Motor neuron (in vitro differentiated cells): ENCODE measurements at regions not wholly inside any gene's neighbourhood (a gene's known extent, or its start where the extent isn't known, plus 50 kb on each side); places are given as distances from the start of the nearest gene placed in this dataset.
"Not testable (repeated sequence)": the region's sequence is repeated elsewhere in the genome, so short reads cannot be mapped to it uniquely, and the experiment has no call there.

Experiments
- ATAC-seq, 8 experiments: fragments of 200-7000 bp; cut with Tn5 transposase; replicated peaks in 6 of 8; 2 replicates each; pipeline ENCODE4 v1.8.0; 2021; ENCODE audit warnings: mild to moderate bottlenecking in 8 of 8, moderate library complexity in 8 of 8
- H3K27ac ChIP-seq, 2 donors: fragments of 250-450 bp; sonication (Bioruptor Pico); 2 replicates each; pipeline ENCODE4 v1.9.0; 2021; ENCODE audit warnings: antibody characterized with exemption in 2 of 2, mild to moderate bottlenecking in 2 of 2, moderate library complexity in 1 of 2
- H3K4me1 ChIP-seq, 2 donors: fragments of 250-450 bp; sonication (Bioruptor Pico); replicated peaks in 1 of 2; 2 replicates each; pipeline ENCODE4 v1.6.1; 2021; ENCODE audit warnings: antibody characterized with exemption in 2 of 2, mild to moderate bottlenecking in 2 of 2, moderate library complexity in 1 of 2
- H3K4me3 ChIP-seq, 5 donors: fragments of 250-450 bp; sonication (Bioruptor Pico); 2 replicates each; pipeline ENCODE4 v1.9.0; 2021; ENCODE audit warnings: antibody characterized with exemption in 5 of 5, mild to moderate bottlenecking in 5 of 5, moderate library complexity in 4 of 5
- WGBS, 10 experiments: fragments of 450-650 bp; shearing (Covaris generic); methylation state at CpG; one replicate each; pipeline ENCODE4 v1.0.0; 2022; 5-methylcytosine and 5-hydroxymethylcytosine counted together
- in situ Hi-C, 9 experiments: fragments of 400-800 bp; cut with MboI; loops; one replicate each; pipeline ENCODE4 v1.15.0; 2021; ENCODE audit warnings: low sequenced_read_pairs in 9 of 9, low pct_unique_long_range_greater_than_20kb in 2 of 9; ENCODE audit not compliant: unreplicated experiment in 9 of 9

GRCh38 chr17:16877099-16877498, 94.8 kb downstream of the TNFRSF13B start:
- Histone ChIP-seq H3K4me3 (no peak overlapping the region), H3K27ac (no peak overlapping the region), H3K4me1 (no peaks in the 10 kb centered on the region)
- in situ Hi-C loops, result no loop called here
- ATAC-seq, result no peak
- 38 to 67% methylated on average over 1 of the region's 1 CpG; no CpG with 5 or more reads in 8 of the 10 experiments for WGBS, 10 experiments

DNA sequence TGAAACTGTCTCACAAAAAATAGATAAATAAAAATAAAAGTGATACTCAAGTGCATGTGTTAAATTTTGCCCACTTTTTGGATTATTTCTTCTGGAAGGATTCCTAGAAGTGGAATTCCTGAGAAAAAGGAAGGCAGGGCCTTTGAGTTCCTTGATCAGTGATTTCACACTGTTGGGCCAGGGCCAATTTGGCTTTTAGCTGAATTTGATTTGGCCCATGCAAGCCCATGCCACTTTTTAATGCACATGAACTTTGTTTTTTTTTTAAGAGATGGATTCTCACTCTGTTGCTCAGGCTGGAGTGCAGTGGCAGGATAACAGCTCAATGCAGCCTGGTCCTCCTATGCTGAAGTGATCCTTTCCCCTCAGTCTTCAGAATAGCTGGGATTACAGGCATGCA, 96.3 kb downstream of the TNFRSF13B start:
- no peaks in the 10 kb centered on the region for H3K4me1 ChIP-seq
- H3K4me3 ChIP-seq, result no peak overlapping the region
- no peak overlapping the region for H3K27ac ChIP-seq
- in situ Hi-C loops, result no loop called here
- no peak for ATAC-seq

DNA sequence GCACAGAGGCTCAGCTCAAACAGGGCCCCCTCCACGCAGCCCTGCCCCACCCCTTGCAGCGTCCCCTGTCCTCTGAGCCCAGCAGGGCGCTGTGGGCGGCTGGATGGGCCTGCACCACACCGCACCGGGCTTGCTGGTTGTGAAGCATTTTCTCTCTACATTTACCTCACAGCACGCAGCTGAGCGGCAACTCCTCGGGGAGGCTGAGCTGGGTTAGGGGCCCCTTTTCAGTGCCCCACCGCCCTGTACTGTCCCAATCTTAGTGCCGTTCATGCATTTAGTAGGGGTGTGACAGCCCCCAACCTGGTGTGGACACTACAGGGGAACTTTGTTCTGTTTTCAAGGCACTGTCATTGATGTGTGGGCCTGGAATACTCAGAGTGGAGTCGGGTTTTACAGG, 97.7 kb downstream of the TNFRSF13B start:
- ATAC-seq, in situ Hi-C loops, H3K4me1 ChIP-seq, H3K27ac ChIP-seq, H3K4me3 ChIP-seq: not testable (repeated sequence)
- WGBS, 10 experiments, result no CpG with 5 or more reads among the region's 12 CpGs

DNA sequence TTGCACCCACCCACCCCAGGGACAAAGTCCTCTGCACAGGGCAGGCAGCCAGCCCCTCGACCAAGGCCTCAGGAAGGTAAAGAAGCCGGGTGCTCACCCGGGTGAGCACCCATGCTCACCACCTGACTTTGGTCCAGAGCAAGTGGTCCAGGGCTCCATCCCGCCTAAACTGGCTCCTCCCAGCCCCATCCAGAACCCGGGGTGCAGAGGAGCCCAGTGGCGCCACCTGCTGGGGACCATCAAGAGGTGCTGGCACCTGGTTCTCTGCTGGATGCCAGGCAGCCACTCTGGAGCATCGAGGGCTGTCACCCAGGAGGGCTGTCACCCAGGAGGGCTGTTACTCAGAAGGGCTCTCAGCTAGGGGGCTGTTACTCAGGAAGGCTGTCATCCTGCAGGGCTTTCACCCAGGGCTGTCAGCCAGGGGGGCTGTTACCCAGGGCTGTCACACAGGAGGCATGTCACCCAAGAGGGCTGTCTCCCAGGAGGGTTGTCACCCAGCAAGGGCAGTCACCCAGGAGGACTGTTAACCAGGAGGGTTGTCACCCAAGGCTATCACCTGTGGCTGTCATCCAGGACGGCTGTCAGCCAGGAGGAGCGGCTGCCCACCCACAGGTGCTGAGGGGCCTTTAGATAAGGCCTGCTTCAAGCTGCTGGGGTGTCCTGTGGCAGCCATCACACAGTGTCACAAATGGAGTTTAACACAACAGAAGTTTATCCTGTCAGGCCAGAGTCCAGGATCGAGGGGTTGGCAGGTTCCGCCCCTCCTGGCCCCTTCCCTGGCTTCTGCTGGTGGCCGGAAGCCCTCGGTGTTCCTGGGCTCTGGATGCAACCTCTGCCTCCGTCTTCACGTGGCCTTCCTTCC, 98.5 kb downstream of the TNFRSF13B start:
- no peaks in the 10 kb centered on the region for H3K4me1 ChIP-seq
- WGBS, 10 experiments, result 20 to 82% (median 55%) methylated on average over 1 to 4 of the region's 15 CpGs; no CpG with 5 or more reads in 6 of the 10 experiments
- no peak overlapping the region for H3K4me3 ChIP-seq
- ATAC-seq, result peak in 4 of 8 experiments; percentile 41 to 94 (median 71)
- H3K27ac ChIP-seq, result no peak overlapping the region
- in situ Hi-C loops, result no loop called here

GRCh38 chr17:16872351-16873173, 99.4 kb downstream of the TNFRSF13B start:
- Histone ChIP-seq H3K27ac (no peak overlapping the region), H3K4me1 (no peaks in the 10 kb centered on the region), H3K4me3 (no peak overlapping the region)
- in situ Hi-C loops, result no loop called here
- ATAC-seq, result no peak
- 0 to 100% (median 67%) methylated on average over 1 to 7 of the region's 16 CpGs; no CpG with 5 or more reads in 3 of the 10 experiments for WGBS, 10 experiments

GRCh38 chr17:16871446-16872190, 100.3 kb downstream of the TNFRSF13B start:
- H3K4me3 ChIP-seq, ATAC-seq, H3K27ac ChIP-seq, in situ Hi-C loops, H3K4me1 ChIP-seq: not testable (repeated sequence)
- 0 to 95% (median 76%) methylated on average over 1 to 10 of the region's 17 CpGs; no CpG with 5 or more reads in 1 of the 10 experiments for WGBS, 10 experiments

DNA sequence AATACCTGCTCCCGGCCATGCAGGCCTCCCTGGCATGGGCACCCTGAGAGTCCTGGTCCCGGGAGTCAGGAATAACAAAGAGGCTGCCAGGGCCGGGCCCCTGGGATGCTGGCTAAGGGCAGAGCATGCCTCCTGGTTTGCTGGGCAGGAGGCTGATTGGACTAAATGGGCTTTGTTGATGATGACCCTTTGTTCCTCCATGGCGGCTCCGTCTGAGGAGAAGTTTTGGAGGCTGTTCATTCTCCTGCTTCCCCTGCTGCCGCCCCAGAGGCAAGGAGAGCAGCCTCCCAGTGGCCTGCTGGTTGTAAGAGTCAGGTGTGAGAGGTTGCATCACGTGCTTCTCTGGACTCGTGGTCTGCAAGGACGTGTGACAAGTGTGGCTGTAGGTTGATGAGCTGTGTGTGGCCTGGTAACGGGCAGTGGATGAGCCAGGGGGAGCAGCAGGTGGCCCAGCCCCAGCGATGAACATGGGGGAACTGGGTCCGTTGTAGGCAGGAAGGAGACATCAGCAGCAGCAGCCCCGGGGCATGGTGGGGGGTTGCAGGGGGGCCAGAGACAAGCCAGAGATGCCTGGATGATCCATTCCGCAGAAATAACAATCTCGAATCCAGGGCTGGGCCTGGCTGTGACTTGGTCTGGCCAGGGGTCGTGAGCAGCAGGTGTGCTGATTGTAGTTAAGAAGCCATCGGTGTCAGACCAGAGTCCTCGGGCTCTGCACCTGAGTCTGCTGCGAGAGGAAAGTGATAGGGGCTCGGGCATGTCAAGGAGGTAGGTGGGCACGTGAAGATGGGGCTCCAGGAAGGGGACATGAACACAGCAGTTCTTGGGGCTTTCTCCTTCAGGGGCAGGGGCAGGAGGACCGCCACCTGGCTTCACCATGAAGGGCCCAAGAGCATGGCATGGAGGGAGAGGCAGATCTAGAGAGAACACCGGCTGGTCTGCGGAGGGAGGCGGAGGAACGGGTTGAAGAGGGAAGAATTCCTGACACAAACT, 101.4 kb downstream of the TNFRSF13B start:
- no peak overlapping the region for H3K4me3 ChIP-seq
- no peaks in the 10 kb centered on the region for H3K4me1 ChIP-seq
- no peak for ATAC-seq
- WGBS, 10 experiments, result 50 to 90% (median 83%) methylated on average over 2 to 11 of the region's 26 CpGs; no CpG with 5 or more reads in 5 of the 10 experiments
- no peak overlapping the region for H3K27ac ChIP-seq
- in situ Hi-C loops, result no loop called here

DNA sequence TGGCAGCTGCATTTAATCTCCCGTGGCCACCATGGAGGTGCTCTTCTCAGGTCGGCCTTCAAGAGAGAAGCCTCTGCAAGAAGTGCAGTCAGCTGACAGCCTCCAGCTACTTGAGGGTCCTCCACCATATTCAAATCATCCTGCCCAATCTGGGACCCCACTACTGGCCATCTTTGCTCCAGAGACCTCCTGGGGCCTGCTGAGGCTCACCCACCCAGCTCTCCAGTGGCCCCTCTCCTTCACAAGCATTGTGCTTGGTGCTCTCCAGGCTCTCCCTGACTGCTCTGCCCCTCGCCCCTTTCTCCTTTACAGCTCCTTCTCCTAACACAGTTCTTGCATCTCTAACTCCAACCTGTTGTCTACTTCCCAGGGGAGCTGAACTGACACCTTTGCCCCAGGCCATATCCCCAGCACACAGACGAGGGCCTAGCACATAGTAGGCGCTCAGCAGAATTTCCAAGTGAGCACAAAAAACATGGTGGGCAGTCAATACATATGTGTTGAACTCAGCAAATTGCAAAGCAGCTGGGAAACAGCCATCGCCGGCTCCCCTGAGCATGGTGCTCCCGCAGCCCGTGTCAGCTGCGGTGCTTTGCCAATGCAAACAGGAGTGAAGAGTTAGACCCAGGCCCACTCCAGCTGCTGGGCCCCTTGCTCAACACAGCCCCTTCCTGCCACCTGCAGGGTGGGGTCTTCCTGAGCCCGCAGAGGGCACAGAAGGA, 102.2 kb downstream of the TNFRSF13B start:
- WGBS, 10 experiments, result 57 to 80% (median 67%) methylated on average over 1 of the region's 11 CpGs; no CpG with 5 or more reads in 7 of the 10 experiments
- H3K4me1 ChIP-seq, in situ Hi-C loops, H3K4me3 ChIP-seq, ATAC-seq, H3K27ac ChIP-seq: not testable (repeated sequence)

DNA sequence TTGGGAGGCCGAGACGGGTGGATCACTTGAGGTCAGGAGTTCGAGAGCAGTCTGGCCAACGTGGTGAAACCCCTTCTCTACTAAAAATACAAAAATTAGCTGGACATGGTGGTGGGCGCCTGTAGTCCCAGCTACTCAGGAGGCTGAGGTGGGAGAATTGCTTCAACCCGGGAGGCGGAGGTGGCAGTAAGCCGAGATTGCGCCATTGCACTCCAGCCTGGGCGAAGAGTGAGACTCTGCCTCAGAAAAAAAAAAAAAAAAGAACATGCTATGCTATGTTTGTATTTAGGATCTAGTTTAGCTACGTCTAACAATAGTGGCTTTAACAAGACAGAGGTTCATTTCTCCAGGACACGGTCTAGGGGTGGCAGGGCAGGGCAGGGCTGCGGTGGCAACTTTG, 103.3 kb downstream of the TNFRSF13B start:
- ATAC-seq, H3K27ac ChIP-seq, in situ Hi-C loops, H3K4me3 ChIP-seq, H3K4me1 ChIP-seq: not testable (repeated sequence)
- 78 to 100% (median 91%) methylated on average over 1 to 7 of the region's 13 CpGs; no CpG with 5 or more reads in 2 of the 10 experiments for WGBS, 10 experiments

DNA sequence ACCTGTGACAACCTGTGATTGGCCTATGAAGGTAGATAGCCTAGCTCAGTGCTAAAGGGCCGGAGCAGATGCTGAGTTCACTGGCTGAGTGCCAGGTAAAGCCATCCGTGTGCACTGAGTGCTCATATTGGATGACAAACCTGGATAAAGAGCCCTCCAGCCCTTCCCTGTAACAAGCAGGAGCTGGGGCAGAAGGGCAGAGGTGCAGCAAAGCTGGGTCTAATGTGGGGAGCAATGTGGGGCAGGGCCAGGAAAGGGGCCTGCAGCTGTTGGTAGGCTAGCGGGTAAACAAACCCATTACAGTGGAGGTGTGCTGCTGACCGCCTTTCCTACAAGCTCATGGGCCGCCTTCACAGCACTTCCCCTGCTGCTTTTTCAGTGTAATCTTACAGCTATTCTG, 104.4 kb downstream of the TNFRSF13B start:
- in situ Hi-C loops, H3K4me1 ChIP-seq, ATAC-seq, H3K27ac ChIP-seq, H3K4me3 ChIP-seq: not testable (repeated sequence)
- WGBS, 10 experiments, result no CpG with 5 or more reads among the region's 5 CpGs

DNA sequence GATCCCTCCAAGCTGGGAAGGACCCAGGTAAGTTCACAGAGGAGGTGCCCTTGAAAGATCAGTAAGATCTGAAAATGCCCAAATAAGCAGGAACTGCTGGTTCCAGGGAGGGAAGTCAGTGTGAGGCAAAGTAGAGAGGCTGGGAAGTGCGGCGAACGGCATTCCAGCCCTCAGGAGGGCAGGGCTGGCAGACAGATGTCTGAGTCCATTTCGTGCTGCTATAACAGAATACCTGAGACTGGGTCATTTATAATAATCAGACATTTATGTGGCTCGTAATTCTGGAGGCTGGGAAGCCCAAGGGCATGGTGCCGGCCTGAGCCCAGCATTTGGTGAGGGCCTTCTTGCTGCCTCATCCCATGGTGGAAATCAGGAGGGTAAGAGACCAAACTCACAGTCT, 105.1 kb downstream of the TNFRSF13B start:
- ATAC-seq, in situ Hi-C loops, H3K4me1 ChIP-seq, H3K27ac ChIP-seq, H3K4me3 ChIP-seq: not testable (repeated sequence)
- WGBS, 10 experiments, result no CpG with 5 or more reads among the region's 6 CpGs
